ENCODE measurements at regions not wholly inside any gene's neighbourhood (a gene's known extent, or its start where the extent isn't known, plus 50 kb on each side); places are given as distances from the start of the nearest gene placed in this dataset.

DNA sequence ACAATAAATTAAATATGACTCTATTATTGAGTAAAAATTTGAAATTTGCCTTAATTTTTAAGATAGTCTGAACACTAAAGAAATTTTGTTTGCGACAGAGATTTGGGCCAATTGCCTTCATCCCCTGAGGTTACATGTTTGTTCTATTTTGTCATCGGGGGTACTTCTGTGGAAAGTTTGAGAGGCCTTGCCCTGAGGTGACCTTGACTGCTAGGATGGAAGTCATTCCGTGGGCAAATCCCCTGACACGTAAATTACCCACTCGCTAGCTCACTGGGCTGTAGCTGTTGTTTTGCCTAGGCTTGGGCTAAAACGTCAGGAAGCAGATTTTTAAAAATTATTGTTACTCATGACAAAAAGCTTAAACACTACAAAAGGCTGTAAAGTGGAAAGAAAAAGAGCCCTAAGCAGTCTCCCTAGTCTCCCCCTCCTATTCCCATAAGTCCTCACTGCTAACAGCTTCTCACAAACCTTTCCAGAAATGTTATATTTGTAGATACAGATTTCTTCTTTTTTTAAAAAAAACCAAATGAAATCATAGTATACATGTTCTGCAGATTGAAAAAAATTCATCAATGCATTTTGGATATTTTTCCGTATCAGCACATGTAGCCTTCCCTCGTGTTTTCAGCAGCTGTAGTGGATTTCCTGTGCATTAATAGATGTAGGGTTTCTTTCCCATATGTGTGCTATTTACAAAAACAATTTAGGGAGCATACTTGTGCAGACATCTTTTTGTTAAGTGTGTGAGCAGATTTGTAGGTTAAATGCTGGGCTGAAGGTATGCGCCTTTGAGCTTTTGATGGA is 142.7 kb downstream of the MRPS6 start:
- no peak for DNase-seq (ENCODE audit: extremely low spot score)
- TF ChIP-seq CTBP1 (IDR thresholded peaks at IDR 0.05; ENCODE audit: borderline replicate concordance) (no peak), NFRKB (IDR thresholded peaks at IDR 0.05) (no peak), TARDBP (IDR thresholded peaks at IDR 0.05) (no peak)
- POLR2A ChIA-PET, result interaction anchor here (0.7 kb wide), 1 partner anchor 14 kb away, joined by 3 read pairs; no protein-coding TSS in a partner anchor
- CTCF ChIA-PET, result no interaction called here

DNA sequence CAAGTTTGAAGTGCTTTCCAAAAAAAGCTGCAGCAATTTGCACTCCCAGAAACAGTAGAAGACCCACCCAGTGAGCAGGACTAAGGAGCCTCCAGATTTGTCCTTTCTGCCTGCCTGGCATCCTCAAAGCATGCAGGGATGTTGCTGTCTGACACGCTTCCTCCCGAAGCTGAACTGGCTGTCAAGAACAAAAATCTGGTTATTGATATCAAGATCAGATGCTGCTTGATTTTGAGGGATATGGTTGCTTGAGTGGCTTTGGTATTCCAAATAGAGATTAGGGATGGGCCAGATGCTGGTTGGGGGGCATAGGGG is 143.3 kb downstream of the MRPS6 start:
- TF ChIP-seq TARDBP (IDR thresholded peaks at IDR 0.05) (no peak), ELF4 (IDR thresholded peaks at IDR 0.05) (no peak), FOXA1 (IDR thresholded peaks at IDR 0.05) (no peak), FOXM1 (IDR thresholded peaks at IDR 0.05; ENCODE audit: borderline replicate concordance) (no peak), L3MBTL2 (conservative IDR thresholded peaks at IDR 0.05) (no peak), SP1 (IDR thresholded peaks at IDR 0.05) (no peak), BHLHE40 (IDR thresholded peaks at IDR 0.05; ENCODE audit: borderline replicate concordance) (no peak), LEF1 (IDR thresholded peaks at IDR 0.05; ENCODE audit: borderline replicate concordance) (no peak), ARNT (IDR thresholded peaks at IDR 0.05) (no peak), ZNF384 (IDR thresholded peaks at IDR 0.05) (no peak), NFRKB (IDR thresholded peaks at IDR 0.05) (no peak), CTBP1 (IDR thresholded peaks at IDR 0.05; ENCODE audit: borderline replicate concordance) (no peak)
- TF ChIP-seq, protein P1, sequence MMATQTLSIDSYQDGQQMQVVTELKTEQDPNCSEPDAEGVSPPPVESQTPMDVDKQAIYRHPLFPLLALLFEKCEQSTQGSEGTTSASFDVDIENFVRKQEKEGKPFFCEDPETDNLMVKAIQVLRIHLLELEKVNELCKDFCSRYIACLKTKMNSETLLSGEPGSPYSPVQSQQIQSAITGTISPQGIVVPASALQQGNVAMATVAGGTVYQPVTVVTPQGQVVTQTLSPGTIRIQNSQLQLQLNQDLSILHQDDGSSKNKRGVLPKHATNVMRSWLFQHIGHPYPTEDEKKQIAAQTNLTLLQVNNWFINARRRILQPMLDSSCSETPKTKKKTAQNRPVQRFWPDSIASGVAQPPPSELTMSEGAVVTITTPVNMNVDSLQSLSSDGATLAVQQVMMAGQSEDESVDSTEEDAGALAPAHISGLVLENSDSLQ (IDR thresholded peaks at IDR 0.05), result no peak
- DNase-seq (ENCODE audit: extremely low spot score), result no peak
- ChIA-PET POLR2A (interaction anchor here (0.7 kb wide), 1 partner anchor 15 kb away, joined by 3 read pairs; no protein-coding TSS in a partner anchor), CTCF (no interaction called here)

DNA sequence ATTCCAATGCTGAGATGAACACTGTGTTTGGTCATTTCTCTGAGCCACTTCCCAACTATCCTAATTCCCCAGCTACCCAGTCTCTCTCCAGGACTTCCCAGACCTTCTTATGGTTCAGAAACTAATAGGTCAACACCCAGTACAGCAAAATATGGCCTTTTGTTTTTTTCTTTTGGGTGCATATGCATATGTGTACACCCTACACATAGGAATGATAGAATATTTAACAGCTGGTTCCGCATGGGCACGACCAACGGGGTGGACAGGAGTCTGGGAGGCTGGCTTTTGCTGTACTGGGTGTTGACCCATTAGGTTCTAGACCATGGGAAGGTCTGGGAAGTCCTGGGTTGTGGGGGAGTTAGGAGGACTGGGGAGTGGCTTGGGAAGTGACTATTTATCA is 143.9 kb downstream of the MRPS6 start:
- POLR2A ChIA-PET, result interaction anchor here (0.7 kb wide), 1 partner anchor 15 kb away, joined by 3 read pairs; no protein-coding TSS in a partner anchor
- DNase-seq (ENCODE audit: extremely low spot score), result no peak
- CTCF ChIA-PET, result no interaction called here
- no peak for TF ChIP-seq SUZ12 (IDR thresholded peaks at IDR 0.05)
- TF ChIP-seq FOXM1 (IDR thresholded peaks at IDR 0.05; ENCODE audit: borderline replicate concordance), result no peak
- no peak for TF ChIP-seq FOXA1 (IDR thresholded peaks at IDR 0.05)
- TF ChIP-seq FOXK2 (IDR thresholded peaks at IDR 0.05), result no peak
- TF ChIP-seq ARNT (IDR thresholded peaks at IDR 0.05), result no peak
- no peak for TF ChIP-seq HDGF (IDR thresholded peaks at IDR 0.05; ENCODE audit: borderline replicate concordance)
- no peak for TF ChIP-seq L3MBTL2 (conservative IDR thresholded peaks at IDR 0.05)
- no peak for TF ChIP-seq ELF4 (IDR thresholded peaks at IDR 0.05)
- TF ChIP-seq ZNF384 (IDR thresholded peaks at IDR 0.05), result no peak
- no peak for TF ChIP-seq CTBP1 (IDR thresholded peaks at IDR 0.05; ENCODE audit: borderline replicate concordance)
- TF ChIP-seq NFRKB (IDR thresholded peaks at IDR 0.05), result no peak
- TF ChIP-seq SP1 (IDR thresholded peaks at IDR 0.05), result no peak
- TF ChIP-seq, protein P1 (IDR thresholded peaks at IDR 0.05), result no peak
- TF ChIP-seq LEF1 (IDR thresholded peaks at IDR 0.05; ENCODE audit: borderline replicate concordance), result no peak
- TF ChIP-seq TARDBP (IDR thresholded peaks at IDR 0.05), result no peak
- TF ChIP-seq BHLHE40 (IDR thresholded peaks at IDR 0.05; ENCODE audit: borderline replicate concordance), result no peak

DNA sequence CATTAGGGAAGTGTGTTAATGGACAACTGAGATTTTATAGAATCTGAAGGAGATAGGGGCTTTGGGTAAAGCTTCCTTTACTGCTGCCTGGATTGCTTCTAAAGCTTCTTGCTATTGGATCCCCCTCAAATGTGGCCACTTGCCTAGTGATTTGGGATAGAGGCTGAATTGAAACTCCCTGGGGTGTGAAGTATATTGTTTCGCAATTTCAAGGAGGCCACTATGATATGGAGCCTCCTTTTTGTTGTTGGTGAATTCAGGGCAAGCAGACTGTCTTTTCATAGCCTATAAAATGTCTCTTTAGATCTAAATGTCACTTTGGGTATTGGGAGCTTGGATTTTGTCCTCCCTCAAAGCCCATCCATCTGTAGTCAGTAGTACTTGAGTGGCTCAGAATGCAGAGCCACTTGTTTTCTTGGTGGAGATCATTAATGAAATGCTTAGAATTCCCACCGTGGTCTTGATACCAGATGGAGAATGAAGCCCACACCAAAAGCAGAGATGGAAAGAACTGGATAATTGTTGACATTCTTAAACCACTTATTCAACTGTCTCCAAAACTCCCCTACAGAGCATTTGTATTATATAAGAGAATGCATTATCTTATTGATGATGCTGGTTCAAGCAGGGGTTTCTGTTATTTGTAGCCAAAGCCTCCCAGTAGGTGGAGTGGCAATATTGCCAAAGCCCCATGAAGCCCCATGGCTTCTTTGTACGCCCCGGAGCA is 144.3 kb upstream of the KCNE2 start:
- no peak for DNase-seq (ENCODE audit: extremely low spot score)
- ChIA-PET POLR2A (no interaction called here), CTCF (no interaction called here)
- no peak for TF ChIP-seq HDGF (IDR thresholded peaks at IDR 0.05; ENCODE audit: borderline replicate concordance)
- TF ChIP-seq CTBP1 (IDR thresholded peaks at IDR 0.05; ENCODE audit: borderline replicate concordance), result no peak
- TF ChIP-seq SUZ12 (IDR thresholded peaks at IDR 0.05), result no peak
- TF ChIP-seq FOXA1 (IDR thresholded peaks at IDR 0.05), result no peak
- TF ChIP-seq, protein P1 (IDR thresholded peaks at IDR 0.05), result no peak
- no peak for TF ChIP-seq ELF4 (IDR thresholded peaks at IDR 0.05)
- TF ChIP-seq LEF1 (IDR thresholded peaks at IDR 0.05; ENCODE audit: borderline replicate concordance), result no peak
- TF ChIP-seq L3MBTL2 (conservative IDR thresholded peaks at IDR 0.05), result no peak
- TF ChIP-seq ZNF384 (IDR thresholded peaks at IDR 0.05), result no peak
- TF ChIP-seq ARNT (IDR thresholded peaks at IDR 0.05), result no peak
- TF ChIP-seq TARDBP (IDR thresholded peaks at IDR 0.05), result no peak
- no peak for TF ChIP-seq SP1 (IDR thresholded peaks at IDR 0.05)
- TF ChIP-seq NFRKB (IDR thresholded peaks at IDR 0.05), result no peak
- TF ChIP-seq BHLHE40 (IDR thresholded peaks at IDR 0.05; ENCODE audit: borderline replicate concordance), result no peak
- no peak for TF ChIP-seq FOXM1 (IDR thresholded peaks at IDR 0.05; ENCODE audit: borderline replicate concordance)
- TF ChIP-seq FOXK2 (IDR thresholded peaks at IDR 0.05), result no peak

DNA sequence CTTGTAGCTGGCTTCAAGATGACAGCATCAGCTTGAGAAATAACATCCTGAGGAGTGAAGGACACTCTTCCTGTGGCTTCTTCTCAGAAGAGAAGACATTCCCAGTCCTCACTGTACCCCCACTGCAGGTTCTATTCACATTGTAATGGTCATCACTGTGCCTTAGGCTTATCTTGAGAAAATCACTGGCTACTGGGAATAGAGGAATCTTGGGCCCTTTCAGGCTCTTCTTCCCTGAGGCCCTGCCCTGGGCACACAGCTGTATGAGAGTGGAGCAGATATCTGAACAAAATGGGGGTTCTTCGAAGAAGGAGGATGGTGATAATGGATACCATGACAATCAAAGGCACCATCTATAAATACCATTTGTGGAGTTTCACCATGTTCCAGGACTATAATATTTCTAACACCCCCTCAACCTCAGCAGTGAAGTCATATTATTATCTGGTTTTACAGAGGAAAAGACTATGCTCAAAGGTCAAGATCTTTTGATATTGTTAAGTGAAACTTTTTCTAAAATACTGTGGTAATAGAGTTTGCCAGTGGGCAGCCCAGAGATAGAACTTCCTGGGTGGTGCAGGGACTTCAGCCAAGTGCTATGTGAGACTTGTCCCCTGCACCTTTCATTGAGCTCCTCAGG is 143.1 kb upstream of the KCNE2 start:
- DNase-seq (ENCODE audit: extremely low spot score), result no peak
- ChIA-PET CTCF (interaction anchor here (0.6 kb wide), 1 partner anchor 57 kb away, joined by 5 read pairs; no protein-coding TSS in a partner anchor), POLR2A (no interaction called here)
- no peak for TF ChIP-seq FOXK2 (IDR thresholded peaks at IDR 0.05)
- no peak for TF ChIP-seq BHLHE40 (IDR thresholded peaks at IDR 0.05; ENCODE audit: borderline replicate concordance)
- no peak for TF ChIP-seq SP1 (IDR thresholded peaks at IDR 0.05)
- TF ChIP-seq FOXA1 (IDR thresholded peaks at IDR 0.05), result no peak
- TF ChIP-seq ELF4 (IDR thresholded peaks at IDR 0.05), result no peak
- no peak for TF ChIP-seq L3MBTL2 (conservative IDR thresholded peaks at IDR 0.05)
- TF ChIP-seq CTBP1 (IDR thresholded peaks at IDR 0.05; ENCODE audit: borderline replicate concordance), result no peak
- no peak for TF ChIP-seq NFRKB (IDR thresholded peaks at IDR 0.05)
- TF ChIP-seq, protein P1 (IDR thresholded peaks at IDR 0.05), result no peak
- no peak for TF ChIP-seq FOXM1 (IDR thresholded peaks at IDR 0.05; ENCODE audit: borderline replicate concordance)
- no peak for TF ChIP-seq HDGF (IDR thresholded peaks at IDR 0.05; ENCODE audit: borderline replicate concordance)
- TF ChIP-seq LEF1 (IDR thresholded peaks at IDR 0.05; ENCODE audit: borderline replicate concordance), result no peak
- TF ChIP-seq TARDBP (IDR thresholded peaks at IDR 0.05), result no peak
- TF ChIP-seq ARNT (IDR thresholded peaks at IDR 0.05), result no peak
- no peak for TF ChIP-seq ZNF384 (IDR thresholded peaks at IDR 0.05)
